IPS DF 19.7 (cell line): ENCODE measurements at regions not wholly inside any gene's neighbourhood (a gene's known extent, or its start where the extent isn't known, plus 50 kb on each side); places are given as distances from the start of the nearest gene placed in this dataset.
A peak's percentile ranks its signal among the peaks of the same experiment; 100 is the strongest.
"Not testable (repeated sequence)": the region's sequence is repeated elsewhere in the genome, so short reads cannot be mapped to it uniquely, and the experiment has no call there.

Experiments used
- DNase-seq: peaks from one replicate; pipeline ENCODE4 v3.0.0-alpha.2; 2013; ENCODE audit warnings: low read depth, low spot score

DNA sequence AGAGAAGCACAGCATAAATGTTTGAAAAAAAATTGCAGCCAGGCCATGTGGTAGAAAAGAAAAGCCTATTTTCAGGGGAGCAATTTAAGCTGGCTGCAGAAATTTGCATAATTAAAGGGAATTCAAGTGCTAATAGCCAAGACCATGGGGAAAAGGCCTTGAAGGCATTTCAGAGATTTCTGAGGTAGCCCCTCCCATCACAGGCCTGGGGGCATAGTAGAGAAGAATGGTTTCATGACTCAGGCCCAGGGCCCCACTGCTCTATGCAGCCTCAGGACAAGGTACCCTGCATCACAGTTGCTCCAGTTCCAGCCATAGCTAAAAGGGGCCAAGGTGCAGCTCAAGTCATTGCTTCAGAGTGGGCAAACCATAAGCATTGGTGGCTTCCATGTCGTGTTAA, 1416.0 kb downstream of the EFNA5 start:
- peak; percentile 79 for DNase-seq

DNA sequence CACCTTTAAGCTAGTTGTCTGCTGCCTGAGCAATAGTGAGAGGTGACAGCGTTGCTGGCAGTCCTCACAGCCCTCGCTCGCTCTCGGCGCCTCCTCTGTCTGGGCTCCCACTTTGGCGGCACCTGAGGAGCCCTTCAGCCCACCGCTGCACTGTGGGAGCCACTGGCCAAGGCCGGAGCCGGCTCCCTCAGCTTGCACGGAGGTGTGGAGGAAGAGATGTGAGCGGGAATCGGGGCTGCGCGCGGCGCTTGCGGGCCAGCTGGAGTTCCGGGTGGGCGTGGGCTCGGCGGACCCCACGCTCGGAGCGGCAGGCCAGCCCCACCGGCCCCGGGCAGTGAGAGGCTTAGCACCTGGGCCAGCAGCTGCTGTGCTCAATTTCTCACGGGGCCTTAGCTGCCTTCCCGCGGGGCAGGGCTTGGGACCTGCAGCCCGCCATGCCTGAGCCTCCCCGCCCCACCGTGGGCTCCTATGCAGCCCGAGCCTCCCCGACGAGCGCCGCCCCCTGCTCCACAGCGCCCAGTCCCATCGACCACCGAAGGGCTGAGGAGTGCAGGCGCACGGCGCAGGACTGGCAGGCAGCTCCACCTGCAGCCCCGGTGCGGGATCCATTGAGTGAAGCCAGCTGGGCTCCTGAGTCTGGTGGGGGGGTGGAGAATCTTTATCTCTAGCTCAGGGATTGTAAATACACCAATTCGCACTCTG, 1424.5 kb downstream of the EFNA5 start:
- not testable (repeated sequence) for DNase-seq

DNA sequence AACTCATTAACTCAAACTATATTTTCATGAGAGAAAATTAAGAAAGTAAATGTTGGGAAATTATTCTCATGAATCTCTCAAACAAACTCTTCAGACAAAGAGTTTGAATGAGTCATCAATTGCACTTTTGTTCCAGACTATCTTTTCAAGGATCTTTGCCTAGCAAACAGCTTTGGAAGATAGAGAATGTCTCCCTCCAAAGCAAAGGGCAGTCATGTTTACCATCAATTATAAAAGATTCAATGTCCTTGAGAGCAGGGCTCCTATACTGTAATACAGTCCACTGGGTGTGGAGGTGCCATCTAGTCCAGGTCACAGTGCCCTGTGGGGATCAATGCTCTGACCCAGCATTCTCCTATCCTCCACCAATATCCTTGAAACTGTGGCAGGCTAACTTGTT, 1429.3 kb downstream of the EFNA5 start:
- DNase-seq: no peak

DNA sequence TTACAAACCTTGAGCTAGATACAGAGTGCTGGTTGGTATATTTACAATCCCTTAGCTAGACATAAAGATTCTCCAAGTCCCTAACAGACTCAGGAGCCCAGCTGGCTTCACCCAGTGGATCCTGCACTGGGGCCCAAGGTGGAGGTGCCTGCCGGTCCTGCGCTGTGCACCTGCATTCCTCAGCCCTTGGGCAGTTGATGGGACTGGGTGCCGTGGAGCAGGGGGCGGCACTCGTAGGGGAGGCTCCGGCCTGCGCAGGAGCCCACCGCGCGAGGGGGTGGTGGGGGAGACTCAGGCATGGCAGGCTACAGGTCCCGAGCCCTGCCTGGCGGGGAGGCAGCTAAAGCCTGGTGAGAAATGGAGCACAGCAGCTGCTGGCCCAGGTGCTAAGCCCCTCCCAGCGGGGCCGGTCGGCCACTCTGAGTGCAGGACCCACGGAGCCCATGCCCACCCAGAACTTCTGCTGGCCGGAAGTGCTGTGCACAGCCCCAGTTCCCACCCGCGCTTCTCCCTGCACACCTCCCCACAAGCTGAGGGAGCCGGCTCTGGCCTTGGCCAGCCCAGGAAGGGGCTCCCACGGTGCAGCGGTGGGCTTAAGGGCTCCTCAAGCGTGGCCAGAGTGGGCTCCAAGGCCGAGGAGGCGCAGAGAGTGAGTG, 1464.7 kb downstream of the EFNA5 start:
- no peak for DNase-seq

DNA sequence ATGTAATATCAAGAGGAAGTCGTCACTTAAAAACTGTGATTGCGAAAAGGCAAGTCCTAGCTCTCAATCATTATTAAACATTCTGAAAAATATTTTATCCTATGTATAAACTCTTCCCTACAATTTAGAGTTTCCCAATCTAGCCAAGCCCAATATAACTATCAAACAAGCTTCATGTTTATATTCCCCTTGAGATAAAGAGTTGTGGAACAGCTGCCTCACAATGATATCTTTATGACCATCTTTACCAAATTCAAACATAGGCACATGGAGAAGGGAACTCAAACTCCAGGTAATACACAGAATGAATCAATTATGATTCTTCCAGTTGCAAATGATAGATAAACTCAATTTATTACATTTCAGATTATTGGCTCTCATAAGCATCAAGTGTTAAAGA, 1468.7 kb downstream of the EFNA5 start:
- no peak for DNase-seq

DNA sequence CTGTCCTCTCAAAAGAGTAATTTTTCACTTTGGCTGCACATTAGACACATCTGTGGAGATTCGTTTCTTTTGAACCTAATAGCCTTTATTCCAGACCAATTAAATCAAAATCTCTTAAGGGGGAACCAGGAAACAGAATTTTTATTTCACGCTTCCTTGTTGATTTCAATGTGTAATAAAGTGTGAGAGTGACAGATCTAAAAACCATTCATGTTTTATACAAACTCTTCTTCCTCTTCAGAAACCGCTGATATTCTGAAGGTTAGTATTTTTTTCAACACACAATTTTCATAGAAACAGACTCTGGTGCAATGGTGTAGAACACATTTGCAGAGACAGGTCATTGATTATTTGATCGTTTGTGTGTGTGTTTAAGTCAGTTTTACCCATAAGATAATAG, 1469.8 kb downstream of the EFNA5 start:
- DNase-seq: no peak

DNA sequence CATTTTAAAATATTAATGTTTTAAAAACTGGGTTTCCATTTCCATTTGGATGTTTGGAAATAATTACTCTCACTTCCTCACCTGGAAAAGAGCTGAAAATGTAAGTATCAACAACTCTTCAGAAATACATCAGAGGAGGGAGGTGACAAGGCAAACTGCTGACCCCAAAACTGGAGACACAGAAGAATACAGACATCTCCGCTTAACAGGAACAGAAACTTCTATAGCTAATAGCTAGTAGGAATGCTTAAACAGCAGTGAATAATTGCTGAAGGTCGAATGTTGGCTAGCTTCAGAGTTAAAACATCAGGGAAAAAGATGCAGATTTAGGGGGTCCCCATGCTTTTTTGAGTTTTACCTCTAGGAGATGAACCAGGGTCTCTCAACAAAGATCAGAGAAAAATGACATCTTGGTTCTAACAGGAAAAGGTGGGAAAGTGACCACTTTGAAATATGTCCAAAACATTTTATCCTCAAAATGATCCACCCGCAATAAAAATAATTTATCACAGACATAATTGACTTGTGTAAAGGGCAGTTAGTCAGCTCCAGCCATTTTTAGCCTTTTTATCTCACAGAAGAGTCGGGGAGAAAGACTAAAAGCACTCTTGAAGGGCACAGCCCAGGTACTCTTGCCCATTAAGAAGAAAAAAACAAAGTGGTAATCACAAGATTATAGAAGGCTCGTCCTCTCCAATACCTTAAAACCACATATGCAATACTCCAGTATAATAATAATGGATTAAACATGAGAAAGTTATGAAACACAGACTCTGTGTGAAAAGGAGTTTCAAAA, 1474.9 kb downstream of the EFNA5 start:
- DNase-seq: no peak

DNA sequence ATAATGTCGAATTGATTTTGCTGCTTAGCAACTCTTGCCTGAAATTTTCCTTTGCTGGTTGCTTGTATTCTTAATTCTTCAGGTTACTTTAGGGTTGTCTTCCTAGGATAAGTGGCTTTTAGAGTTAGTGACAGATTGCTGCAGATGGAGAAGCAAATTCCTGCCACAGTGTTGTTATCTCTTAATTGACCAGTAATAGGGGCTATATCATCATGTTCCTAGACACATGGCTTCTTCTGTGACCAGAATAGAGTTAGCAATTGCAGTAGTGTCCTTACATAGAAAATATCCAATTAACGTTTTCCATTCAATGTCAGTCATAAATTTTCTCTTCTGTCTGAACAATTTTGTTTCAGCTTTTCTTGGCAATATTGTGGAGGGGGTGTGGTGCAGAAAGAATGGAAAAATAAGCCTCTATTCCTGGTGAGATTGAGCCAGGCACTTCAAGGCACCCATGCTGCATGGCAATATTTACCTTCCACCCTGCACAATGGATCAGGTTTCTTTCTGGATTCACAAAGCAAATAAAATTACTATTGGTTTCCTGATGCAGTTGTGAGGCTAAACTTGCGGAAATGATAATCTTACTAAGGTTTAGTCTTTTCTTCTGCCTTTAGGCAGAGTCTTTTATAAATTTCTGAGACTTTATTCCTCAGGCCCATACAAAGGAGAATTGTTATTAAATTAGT, 1481.5 kb downstream of the EFNA5 start:
- DNase-seq: no peak

DNA sequence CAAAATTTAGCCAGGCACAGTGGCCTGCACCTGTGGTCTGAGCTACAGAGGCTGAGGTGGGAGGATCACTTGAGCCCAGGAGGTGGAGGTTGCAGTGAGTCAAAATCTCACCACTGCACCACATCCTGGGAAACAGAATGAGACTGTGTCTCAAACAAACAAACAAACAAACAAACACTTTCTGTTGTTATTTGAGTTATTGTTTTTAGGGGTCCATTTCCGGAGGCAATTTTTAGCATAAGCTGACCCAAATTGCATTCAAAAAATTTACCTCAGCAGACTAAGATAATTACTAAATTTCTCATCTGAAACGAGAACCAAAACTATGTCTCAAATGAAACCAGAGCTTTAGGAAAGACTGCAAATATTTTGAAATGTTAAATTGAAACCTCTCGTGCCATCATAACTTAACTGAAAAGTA, 1485.1 kb downstream of the EFNA5 start:
- DNase-seq: no peak

DNA sequence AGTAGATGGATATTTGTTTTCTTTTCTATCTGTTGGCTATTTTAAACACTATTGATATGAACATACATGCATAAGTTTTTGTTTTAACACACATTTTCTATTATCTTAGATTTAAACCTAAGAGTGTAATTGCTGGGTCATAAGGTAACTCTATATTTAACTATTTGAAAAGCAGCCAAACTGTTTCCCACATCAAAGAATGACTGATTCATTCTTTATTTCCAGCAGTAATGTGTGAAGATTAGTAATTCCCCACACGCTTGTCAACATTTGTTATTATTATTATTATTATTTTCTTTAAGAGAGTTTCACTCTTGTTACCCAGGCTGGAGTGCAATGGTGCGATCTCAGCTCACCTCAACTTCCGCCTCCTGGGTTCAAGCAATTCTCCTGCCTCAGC, 1495.8 kb downstream of the EFNA5 start:
- no peak for DNase-seq

DNA sequence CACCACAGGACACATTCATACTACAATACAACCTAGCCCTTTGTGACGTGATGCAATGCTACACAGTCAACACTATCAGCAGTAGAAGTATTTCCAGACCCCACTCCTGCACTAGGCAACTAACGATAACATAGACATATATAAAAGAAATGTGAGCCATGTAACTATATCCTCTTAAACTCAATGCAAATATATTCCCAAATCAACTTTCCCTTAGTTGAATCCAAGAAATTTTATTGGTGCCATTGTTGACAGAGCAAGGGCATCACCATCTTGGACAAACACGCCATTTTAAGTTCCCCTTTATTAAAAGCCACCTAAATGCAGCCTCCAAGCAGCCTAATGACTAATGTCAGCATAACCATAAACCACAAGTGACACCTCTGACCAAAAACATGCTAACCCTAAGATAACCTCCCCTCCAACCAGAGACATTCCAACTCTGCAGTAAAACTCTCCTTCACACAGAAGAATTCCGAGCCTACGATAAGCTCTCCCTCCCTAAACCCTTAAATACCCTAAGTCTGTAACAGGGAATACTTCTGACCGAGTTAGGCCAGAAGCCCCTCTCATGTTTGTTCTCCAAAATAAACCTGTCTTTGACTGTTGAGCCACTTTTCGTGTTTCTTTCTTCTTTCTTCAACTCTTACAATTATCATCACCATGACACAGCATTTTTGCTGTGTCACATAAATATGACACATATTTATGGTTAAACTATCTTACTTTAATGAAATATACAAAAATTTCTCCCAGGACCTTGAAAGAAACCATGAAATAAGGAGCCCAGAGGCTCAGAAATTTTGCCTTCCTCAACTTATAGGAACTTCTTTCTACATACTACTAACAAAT, 1497.8 kb downstream of the EFNA5 start:
- DNase-seq: no peak

DNA sequence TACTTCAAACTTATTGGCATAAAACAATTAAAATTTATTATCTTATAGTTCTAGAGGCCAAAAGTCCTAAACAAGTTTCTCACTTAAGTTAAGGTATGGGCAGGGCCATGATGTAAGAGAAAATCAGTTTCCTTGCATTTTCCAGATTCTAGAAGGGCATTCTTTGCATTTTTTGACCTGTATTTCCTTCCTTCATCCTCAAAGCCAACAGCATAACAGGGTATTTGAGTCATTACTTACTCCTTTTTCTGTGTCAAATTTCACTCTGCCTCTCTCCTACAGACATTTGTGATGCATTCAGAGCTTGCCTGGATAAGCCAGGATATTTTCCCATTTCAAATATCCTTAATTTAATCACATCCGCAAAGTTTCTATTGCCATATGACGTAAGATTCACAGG, 1499.0 kb downstream of the EFNA5 start:
- no peak for DNase-seq

DNA sequence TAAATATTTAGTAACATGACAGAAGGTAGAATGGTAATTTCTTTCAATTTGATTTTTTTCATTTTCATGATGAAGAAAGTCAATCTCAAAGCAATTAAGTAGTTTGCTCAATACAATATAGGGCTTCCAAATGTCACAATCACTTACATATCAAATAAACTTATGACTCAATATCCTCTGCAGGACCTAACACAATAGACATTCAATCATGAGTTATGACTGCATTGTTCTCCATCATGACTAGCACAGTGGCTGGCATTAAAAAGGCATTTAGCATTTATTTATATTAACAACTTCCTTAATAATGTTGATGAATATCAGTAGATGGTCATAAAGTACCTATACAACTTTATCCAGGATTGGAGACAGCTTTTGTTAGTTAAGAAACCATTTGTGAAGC, 1499.6 kb downstream of the EFNA5 start:
- no peak for DNase-seq

DNA sequence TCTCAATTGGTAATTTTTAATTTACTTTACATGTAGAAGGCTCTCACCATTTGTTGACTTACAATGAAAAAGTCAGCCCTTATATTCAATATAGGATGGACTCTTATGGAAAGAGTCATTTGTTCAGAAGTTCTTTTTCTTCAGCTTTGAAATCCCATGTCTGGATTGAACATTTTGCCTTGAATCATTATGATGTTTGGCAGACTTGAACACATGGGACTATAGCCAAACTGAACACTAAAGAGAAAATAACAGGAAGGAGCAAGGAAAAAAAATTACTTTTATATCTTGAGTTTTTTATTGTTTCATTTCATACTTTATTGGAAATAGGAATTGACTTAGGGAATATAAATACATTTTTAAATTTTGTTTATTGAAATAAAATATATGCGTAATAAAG, 1503.0 kb downstream of the EFNA5 start:
- DNase-seq: no peak

DNA sequence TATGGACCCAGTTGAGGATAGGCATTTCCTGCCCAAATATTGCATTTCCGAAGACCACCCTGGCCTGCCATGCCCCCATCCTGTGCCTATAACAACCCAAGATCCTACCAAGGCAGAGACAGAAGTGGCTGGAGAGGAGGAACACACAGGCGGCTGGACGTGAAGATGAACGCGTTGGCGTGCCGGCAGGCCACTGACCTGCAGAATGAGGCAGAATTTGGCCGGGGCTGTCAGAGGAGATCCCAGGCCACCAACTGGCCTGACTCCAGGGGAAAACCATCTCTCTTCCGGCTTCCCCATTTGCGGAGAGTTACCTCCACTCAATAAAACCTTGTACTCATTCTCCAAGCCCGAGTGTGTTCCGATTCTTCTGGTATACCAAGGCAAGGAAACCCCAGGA, 1507.5 kb downstream of the EFNA5 start:
- no peak for DNase-seq

DNA sequence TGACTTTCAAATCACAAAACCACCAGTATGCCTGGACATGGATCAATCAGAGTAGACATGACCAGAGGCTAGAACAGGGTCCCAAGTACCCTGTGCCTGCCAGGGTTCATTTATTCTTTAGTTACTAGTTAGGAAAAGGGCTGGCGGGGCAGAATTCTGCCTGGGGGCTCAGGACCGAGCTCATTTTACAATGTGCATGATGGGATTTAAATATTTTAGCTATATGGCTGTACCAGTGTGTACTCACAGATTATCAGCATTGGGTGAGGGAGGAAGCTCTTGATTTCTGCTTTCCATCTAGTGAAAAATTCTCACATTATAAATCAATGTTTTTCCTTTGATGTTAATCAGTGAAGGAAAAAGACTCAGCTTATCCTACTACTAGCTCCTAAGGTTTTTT, 1511.1 kb downstream of the EFNA5 start:
- DNase-seq: no peak

DNA sequence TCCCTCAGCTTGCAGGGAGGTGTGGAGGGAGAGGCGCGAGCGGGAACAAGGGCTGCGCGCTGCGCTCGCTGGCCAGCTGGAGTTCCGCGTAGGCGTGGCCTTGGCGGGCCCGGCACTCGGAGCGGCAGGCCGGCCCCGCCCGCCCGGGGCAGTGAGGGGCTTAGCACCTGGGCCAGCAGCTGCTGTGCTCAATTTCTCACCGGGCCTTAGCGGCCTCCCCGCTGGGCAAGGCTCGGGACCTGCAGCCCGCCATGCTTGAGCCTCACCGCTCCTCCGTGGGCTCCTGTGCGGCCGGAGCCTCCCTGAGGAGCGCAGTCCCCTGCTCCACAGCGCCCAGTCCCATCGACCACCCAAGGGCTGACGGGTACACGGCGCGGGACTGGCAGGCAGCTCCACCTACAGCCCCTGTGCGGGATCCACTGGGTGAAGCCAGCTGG, 1516.4 kb downstream of the EFNA5 start:
- DNase-seq: no peak

DNA sequence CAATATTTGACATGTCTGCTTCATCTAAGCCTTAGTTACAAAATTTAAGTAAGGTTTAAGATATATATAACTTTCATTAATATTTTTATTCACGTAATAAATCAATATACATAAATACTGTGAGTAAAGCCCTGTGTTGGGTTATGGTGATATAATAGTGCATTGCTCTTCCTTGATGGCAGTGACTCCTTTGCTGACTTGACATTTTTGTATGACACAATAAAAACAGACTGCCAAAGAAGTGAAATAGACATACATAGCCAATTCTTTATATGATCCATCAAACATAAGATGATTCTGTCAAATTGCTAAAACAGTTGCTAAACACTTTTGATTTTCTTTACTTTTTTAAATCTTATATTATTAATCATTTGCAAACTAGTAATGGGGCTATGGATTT, 1518.2 kb downstream of the EFNA5 start:
- no peak for DNase-seq

DNA sequence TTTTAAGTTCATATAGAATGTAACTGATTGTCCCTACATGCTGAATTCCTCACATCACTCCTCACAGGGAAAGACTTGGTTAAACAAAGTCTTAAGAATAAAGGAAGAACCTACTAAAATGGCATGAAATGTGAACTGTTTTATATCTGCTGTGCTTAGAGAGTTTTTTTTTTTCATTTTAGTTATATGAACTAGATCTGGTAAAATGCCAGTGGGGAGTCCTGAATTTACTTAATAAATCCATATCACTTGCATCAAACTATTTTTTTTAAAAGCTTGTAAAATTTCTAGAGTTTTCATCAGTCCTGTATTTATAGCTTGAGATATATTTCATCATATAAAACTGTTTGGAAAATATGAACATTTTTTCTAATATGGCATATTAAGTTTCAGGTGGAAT, 1528.6 kb downstream of the EFNA5 start:
- no peak for DNase-seq

DNA sequence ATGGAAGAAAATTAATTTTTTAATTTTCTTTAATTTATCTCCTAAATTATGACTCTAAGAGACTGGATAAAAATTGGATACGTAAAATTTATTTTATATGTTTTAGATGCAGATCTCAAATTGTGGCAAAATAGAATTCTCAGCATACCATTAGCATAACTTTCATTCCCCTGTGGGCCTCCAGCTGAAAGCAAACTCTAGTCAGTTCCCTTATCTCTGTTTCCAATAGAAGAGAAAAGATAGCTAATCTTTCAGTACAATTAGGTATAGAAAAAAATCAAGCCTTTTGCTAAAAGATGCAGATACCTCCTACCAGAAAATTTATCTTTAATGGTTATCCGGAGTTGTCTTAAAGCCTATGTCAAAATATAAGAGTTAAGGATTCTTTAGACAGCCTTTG, 1530.6 kb downstream of the EFNA5 start:
- DNase-seq: no peak

DNA sequence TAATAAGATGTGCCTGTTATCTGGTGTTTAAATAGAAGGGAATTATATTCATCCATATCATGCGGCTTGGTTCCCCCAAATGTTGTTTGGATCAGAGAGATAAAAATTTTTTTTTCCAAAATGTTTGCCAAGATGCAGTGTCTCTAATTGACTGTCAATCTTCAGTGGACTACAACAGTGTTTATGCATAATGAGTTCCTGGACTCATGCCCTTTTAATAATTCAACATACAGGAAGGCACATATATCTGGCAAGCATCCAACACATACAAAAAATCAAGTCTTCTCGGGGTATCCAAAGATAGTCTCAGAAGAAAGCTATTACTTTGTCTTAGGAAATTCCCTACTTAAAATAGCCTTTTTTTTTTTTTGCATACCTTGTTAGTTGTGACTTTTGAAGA, 1534.7 kb downstream of the EFNA5 start:
- DNase-seq: no peak
